WERI-Rb-1 (cell line): ENCODE measurements at regions not wholly inside any gene's neighbourhood (a gene's known extent, or its start where the extent isn't known, plus 50 kb on each side); places are given as distances from the start of the nearest gene placed in this dataset.

Experiments
- DNase-seq: peaks from one replicate; pipeline ENCODE4 v3.0.0-alpha.2; 2020
- H3K27ac ChIP-seq: fragments of 250-450 bp; sonication (Bioruptor Pico); 2 replicates; pipeline ENCODE4 v1.5.1; 2020; ENCODE audit warnings: mild to moderate bottlenecking, moderate library complexity
- H3K27me3 ChIP-seq: fragments of 250-450 bp; sonication (Bioruptor Pico); 2 replicates; pipeline ENCODE4 v1.5.1; 2021; ENCODE audit warnings: mild to moderate bottlenecking, low read depth, moderate library complexity; ENCODE audit not compliant: insufficient read depth, severe bottlenecking
- H3K36me3 ChIP-seq: fragments of 250-450 bp; sonication (Bioruptor Pico); 2 replicates; pipeline ENCODE4 v1.5.1; 2020; ENCODE audit warnings: mild to moderate bottlenecking, moderate library complexity
- H3K4me3 ChIP-seq: 2 replicates; pipeline ENCODE4 v1.5.1; 2011; ENCODE audit warnings: low read depth, mild to moderate bottlenecking, control low read depth, low read length
- H3K9me3 ChIP-seq: fragments of 250-450 bp; sonication (Bioruptor Pico); 2 replicates; pipeline ENCODE4 v1.5.1; 2021; ENCODE audit warnings: mild to moderate bottlenecking, moderate library complexity; ENCODE audit not compliant: severe bottlenecking
- CTCF ChIP-seq: IDR thresholded peaks from 2 replicates; pipeline ENCODE4 v1.5.1; 2011; ENCODE audit warnings: low read depth, mild to moderate bottlenecking, control low read depth, inconsistent platforms, low read length

DNA sequence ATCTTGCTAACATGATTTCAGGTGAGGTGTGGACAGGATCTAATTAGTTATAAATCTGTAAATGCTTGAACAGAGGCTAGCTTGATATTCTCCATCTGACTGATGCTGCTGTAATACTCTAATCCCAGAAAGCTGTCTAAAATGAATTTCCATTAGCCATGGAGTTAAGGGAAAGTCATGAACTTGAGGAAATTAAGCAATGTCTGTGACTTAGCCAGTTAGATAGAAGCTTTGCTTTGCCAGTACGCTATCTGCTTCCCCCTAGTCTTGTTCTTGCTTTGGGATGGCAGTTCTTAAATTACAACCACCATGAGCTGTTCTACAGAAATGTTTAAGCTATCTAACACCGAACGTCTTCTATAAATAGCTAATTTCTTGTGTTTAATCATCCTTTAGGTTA lies 195.7 kb downstream of the PRL start:
- no peak overlapping the region for H3K4me3 ChIP-seq
- no peak for TF ChIP-seq CTCF
- H3K27me3 ChIP-seq = no peaks in the 10 kb centered on the region
- H3K36me3 ChIP-seq = no peaks in the 10 kb centered on the region
- DNase-seq = no peak
- H3K27ac ChIP-seq = peak overlapping the region; percentile 74; the same call in 1 of the 2 replicates
- H3K9me3 ChIP-seq = peaks cover 5% of the 10 kb centered on the region

- TF ChIP-seq CTCF = no peak
- no peaks in the 10 kb centered on the region for H3K27me3 ChIP-seq
- peaks cover 5% of the 10 kb centered on the region for H3K9me3 ChIP-seq
- H3K36me3 ChIP-seq = no peaks in the 10 kb centered on the region
- no peak overlapping the region for H3K4me3 ChIP-seq
- no peak overlapping the region for H3K27ac ChIP-seq
- DNase-seq = no peak
Observed at GRCh38 chr6:22102671-22103070, 194.2 kb downstream of the PRL start.

DNA sequence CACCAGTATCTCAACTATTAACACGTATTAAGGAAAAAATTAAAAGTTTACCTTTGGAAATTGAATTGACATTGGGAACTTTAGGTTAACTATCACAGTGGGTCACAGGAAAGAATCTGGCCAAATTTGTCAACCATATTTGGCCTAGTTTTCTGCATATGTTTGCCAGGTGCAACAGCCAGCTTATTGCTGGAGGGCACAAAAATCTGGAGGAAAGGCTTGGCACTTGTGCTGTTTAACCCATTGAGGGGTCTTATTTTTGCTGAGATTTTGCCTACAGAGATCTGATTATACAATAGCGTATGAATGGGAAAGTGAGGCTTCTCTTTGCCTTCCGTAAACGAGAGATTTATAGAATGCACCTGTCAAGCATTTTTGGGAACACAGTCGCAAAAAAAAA lies 190.4 kb downstream of the PRL start:
- no peak overlapping the region for H3K27ac ChIP-seq
- no peaks in the 10 kb centered on the region for H3K36me3 ChIP-seq
- no peaks in the 10 kb centered on the region for H3K27me3 ChIP-seq
- no peak for DNase-seq
- no peak for TF ChIP-seq CTCF
- peaks cover 3% of the 10 kb centered on the region for H3K9me3 ChIP-seq
- no peak overlapping the region for H3K4me3 ChIP-seq

DNA sequence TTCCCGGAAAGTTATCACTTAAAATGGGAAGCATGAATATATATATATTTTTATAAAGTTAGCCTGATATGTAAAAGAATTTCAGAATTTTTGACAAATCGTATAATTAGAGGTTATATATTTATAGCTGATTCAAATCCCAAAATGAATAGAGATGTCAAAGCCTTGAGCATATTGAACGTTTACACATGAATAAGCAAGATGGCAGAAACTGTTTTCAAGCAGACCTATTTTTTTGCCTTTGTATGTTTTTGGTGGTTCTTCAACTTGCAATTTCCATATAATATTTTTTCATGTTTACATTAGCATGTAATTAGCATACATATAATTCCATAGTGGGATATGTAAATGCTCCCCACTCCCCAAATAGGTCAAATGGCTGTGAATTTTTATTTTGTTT lies 189.9 kb downstream of the PRL start:
- DNase-seq = no peak
- Histone ChIP-seq H3K4me3 (no peak overlapping the region), H3K9me3 (peaks cover 3% of the 10 kb centered on the region), H3K27me3 (no peaks in the 10 kb centered on the region), H3K27ac (no peak overlapping the region), H3K36me3 (no peaks in the 10 kb centered on the region)
- TF ChIP-seq CTCF = no peak

- DNase-seq = no peak
- TF ChIP-seq CTCF = no peak
- H3K4me3 ChIP-seq = no peak overlapping the region
- no peaks in the 10 kb centered on the region for H3K27me3 ChIP-seq
- peaks cover under 1% of the 10 kb centered on the region for H3K9me3 ChIP-seq
- H3K36me3 ChIP-seq = no peaks in the 10 kb centered on the region
- no peak overlapping the region for H3K27ac ChIP-seq
Observed at GRCh38 chr6:22108199-22108598, 188.6 kb downstream of the PRL start.

- no peak for DNase-seq
- Histone ChIP-seq H3K27me3 (no peaks in the 10 kb centered on the region), H3K27ac (no peak overlapping the region), H3K36me3 (no peaks in the 10 kb centered on the region), H3K4me3 (no peak overlapping the region), H3K9me3 (no peaks in the 10 kb centered on the region)
- no peak for TF ChIP-seq CTCF
Observed at GRCh38 chr6:22110061-22110460, 186.8 kb downstream of the PRL start.
